ENCODE measurements at regions not wholly inside any gene's neighbourhood (a gene's known extent, or its start where the extent isn't known, plus 50 kb on each side); places are given as distances from the start of the nearest gene placed in this dataset.
A peak's percentile ranks its signal among the peaks of the same experiment; 100 is the strongest.

DNA sequence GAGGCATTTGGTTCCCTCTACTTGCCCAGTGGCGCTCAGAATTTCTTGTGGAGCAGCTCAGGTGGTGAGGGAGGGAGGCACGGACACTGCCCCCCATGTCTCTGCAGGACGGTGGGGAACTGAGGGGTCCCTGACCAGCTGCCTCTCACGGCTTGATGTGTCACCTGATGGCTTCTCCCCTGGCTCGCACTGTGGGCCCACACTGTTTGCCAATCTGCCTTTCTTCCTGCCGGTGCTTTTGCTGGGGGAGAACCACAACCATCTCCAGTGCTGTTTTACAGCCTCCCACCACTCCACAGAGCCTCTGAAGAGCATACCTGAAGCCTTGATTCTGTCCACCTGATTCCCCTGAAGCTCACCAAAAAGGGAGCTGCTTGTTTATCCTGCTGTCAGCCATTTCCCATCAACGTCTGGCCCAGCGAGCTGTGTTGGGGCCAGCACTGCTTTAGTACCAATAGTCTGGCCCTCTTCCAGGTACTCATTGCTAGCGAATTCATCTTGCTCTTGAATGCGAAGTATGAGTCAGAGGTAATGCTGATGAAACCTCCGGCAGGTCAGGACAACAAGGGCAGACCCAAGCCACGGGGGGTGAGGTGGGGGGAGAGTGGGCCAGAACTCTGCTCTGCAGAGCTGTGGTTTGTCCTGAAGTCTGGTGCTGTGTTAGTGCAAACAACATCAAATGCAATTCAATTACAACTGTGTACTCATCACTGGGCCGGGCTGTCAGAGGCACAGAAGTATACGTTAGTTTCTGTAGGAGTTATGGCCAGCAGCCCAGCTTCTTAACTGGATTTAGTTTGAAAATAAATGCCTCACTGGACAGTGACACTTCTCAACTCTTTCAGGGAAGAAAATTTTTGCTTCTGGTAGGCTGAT lies 208.3 kb upstream of the JADE1 start:
- Histone ChIP-seq H4K20me1 (replicated peaks; ENCODE audit: control insufficient read depth, insufficient read depth, low read length) (no peaks in the 10 kb centered on the region), H3K4me3 (no peak overlapping the region), H3K9ac (ENCODE audit: insufficient read depth in 1 of 2, low read depth in 2 of 2, low read length in 2 of 2) (peak overlapping the region; percentile 45 to 81; a peak in 3 of 4 replicates), H3K79me2 (ENCODE audit: control insufficient read depth, insufficient read depth, low read length) (no peaks in the 10 kb centered on the region), H3K27ac (ENCODE audit: extremely low read depth, low read depth, low read length) (peak overlapping the region; percentile 58), H2AFZ (ENCODE audit: low read depth, low read length) (peak overlapping the region; percentile 83), H3K9me1 (ENCODE audit: control insufficient read depth, insufficient read depth, low read length) (no peaks in the 10 kb centered on the region), H3K36me3 (ENCODE audit: control insufficient read depth, insufficient read depth, low read length) (no peaks in the 10 kb centered on the region), H3K4me2 (ENCODE audit: insufficient read depth, low read length) (peak overlapping the region; percentile 60), H3K27me3 (ENCODE audit: control insufficient read depth in 2 of 2, insufficient read depth in 2 of 2, low read length in 2 of 2) (no peaks in the 10 kb centered on the region), H3K4me1 (replicated peaks in 1 of 2; ENCODE audit: control insufficient read depth in 2 of 2, insufficient read depth in 2 of 2, low read length in 2 of 2) (peaks cover 13 to 59% of the 10 kb centered on the region in 2 experiments), H3K9me3 (replicated peaks; ENCODE audit: control insufficient read depth, insufficient read depth, low read depth, low read length) (no peaks in the 10 kb centered on the region)
- ChIA-PET POLR2A (interaction anchor here (0.5 to 2.6 kb wide), 9 partner anchors 9 to 410 kb away, joined by 3 to 12 read pairs (median 4); no protein-coding TSS in a partner anchor), CTCF (ENCODE audit: low intra/inter-chr PET ratio) (no interaction called here)
- in situ Hi-C loops (cut with MboI) = no loop called here
- ATAC-seq (peak; percentile 94), DNase-seq (ENCODE audit: extremely low read depth in 1 of 4, low spot score in 3 of 4) (peak; percentile 53 to 88 (median 65)), FAIRE-seq (peak; percentile 95)
- intact Hi-C loops (cut with micrococcal nuclease) = no loop called here
- WGBS (ENCODE audit: insufficient coverage, low coverage, missing lambda C conversion rate) = 21% methylated on average over 14 of the region's 14 CpGs
- BruUV-seq (replicated peaks) = TSS peak; percentile 84
- TF ChIP-seq FOXO4 (CRISPR knock-in tag; IDR thresholded peaks at IDR 0.05) (no peak; the same call in 1 of the 2 replicates), CTBP1 (IDR thresholded peaks at IDR 0.05; ENCODE audit: borderline replicate concordance) (peak; percentile 88), IRF9 (tag; IDR thresholded peaks at IDR 0.05) (0 out of 2 replicates have a peak, but pooled peaks have one; percentile 43), ZNF696 (CRISPR knock-in tag; conservative IDR thresholded peaks at IDR 0.05) (no peak), FOXP1 (CRISPR knock-in tag; IDR thresholded peaks at IDR 0.05) (no peak), SRSF9 (IDR thresholded peaks at IDR 0.05; ENCODE audit: borderline replicate concordance, low read depth, low read length) (no peak), POLR2G (IDR thresholded peaks at IDR 0.05; ENCODE audit: low read depth, low read length) (0 out of 2 replicates have a peak, but pooled peaks have one; percentile 38), SMARCE1 (IDR thresholded peaks at IDR 0.05) (peak; percentile 91), MYNN (IDR thresholded peaks at IDR 0.05) (peak; percentile 15; the same call in 1 of the 2 replicates), MYNN (CRISPR knock-in tag; IDR thresholded peaks at IDR 0.05) (no peak), ZNF584 (CRISPR knock-in tag; IDR thresholded peaks at IDR 0.05; ENCODE audit: low read depth) (peak; percentile 93; the same call in 1 of the 2 replicates), FIP1L1 (IDR thresholded peaks at IDR 0.05; ENCODE audit: low read depth, low read length, poor library complexity, severe bottlenecking) (no peak), PCBP2 (IDR thresholded peaks at IDR 0.05; ENCODE audit: low read depth, low read length, poor library complexity, severe bottlenecking) (no peak), EHMT2 (IDR thresholded peaks at IDR 0.05) (peak; percentile 21; the same call in 1 of the 2 replicates), MYC (IDR thresholded peaks at IDR 0.05; ENCODE audit: low read depth, low read length) (0 out of 2 replicates have a peak, but pooled peaks have one; percentile 39), MYC (CRISPR knock-in tag; IDR thresholded peaks at IDR 0.05; ENCODE audit: borderline replicate concordance, low read depth) (no peak), ZNF197 (CRISPR knock-in tag; IDR thresholded peaks at IDR 0.05; ENCODE audit: low read depth) (no peak), HOMEZ (CRISPR knock-in tag; IDR thresholded peaks at IDR 0.05) (no peak)
